T-helper 2 cell treated with Interferon-gamma antibody and Interleukin-4, amounts not matched to agents 100 ng/mL and 5 ng/mL, for 36 hours (primary cell): ENCODE measurements at regions not wholly inside any gene's neighbourhood (a gene's known extent, or its start where the extent isn't known, plus 50 kb on each side); places are given as distances from the start of the nearest gene placed in this dataset.

Experiments
- intact Hi-C: fragments of 100-400 bp; cut with micrococcal nuclease; formaldehyde crosslinking; loops from one replicate; pipeline ENCODE4 v1.15.1; 2023

DNA sequence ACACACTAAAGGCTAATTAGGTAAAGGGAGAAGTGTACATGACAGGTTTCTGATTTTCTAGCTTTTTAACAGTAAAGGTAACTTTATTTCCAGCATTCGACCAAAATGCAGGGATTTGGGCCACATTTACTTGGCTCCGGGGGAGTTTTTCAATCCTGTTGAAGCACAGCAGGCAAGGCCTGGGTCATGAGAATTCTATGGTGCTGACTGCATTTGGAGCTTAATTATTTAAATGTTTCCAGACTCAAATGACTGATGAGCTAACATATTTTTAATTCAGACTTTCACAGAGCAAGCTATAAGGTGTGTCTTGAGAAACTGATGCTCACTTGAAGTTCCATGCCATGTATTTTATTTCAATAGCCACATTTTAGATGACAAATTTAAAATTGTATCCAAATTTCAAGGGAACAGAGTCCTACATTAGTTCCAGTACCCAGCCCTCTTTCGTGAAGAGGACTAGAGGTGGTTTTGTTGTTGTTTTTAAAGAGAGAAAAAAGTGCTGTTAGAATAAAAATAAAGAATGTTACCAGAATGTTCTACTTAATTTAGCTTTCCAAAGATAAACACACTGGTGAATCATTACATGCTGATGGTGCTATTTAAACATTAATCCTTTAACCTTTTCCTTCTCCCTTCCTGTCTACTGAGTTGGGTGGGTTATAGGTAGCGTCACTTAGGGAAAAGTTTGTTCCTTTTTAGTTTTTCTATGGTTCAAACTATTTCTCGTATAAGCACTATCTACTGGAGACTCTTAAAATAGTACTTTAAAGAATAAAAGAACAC lies 82.3 kb upstream of the PHACTR2 start:
- intact Hi-C loops, result loop anchor here (5.0 kb wide), 1 partner anchor 58 kb away; no protein-coding TSS in a partner anchor

DNA sequence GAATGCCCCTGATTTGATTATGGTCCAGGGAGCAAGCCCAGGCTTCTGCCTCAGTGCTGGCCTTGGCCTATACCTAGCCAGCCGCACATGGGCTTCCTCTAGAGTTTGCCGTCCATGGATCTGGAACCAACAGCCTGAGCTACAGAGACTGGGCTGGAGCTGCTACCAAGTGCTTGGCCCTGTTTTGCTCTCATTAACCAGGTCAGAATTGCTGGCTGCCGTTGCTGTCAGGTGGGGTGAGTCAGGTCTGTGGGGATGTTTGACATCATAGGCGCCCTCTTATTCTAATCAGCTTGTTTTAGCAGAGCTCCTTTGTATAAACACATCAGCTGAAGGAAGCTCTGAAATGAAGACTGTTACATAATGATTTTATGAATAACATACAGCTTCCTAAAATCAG lies 83.1 kb upstream of the PHACTR2 start:
- intact Hi-C loops, result loop anchor here (5.0 kb wide), 1 partner anchor 57 kb away; no protein-coding TSS in a partner anchor

GRCh38 chr6:143592335-143592734 lies 80.8 kb upstream of the FUCA2 start:
- intact Hi-C loops, result no loop called here

DNA sequence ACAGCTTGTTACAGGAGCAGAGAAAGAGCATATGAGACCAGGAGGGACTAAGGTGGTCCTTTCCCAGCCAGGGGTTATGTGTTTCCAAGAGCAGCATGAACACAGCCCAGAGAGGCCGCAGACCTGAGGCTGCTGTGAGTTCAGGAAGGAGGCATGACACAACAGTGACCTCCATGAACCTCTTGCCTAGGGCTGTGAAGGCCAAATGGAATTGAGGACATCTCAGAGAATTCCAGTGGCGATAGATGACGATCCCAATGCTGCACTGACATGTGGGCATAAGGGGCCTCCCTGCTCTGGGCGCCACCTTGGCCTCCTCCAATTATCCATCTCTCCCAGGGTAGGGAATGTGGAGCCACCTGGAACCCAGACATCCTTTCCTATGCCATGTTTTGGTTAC lies 79.9 kb upstream of the FUCA2 start:
- intact Hi-C loops, result no loop called here

DNA sequence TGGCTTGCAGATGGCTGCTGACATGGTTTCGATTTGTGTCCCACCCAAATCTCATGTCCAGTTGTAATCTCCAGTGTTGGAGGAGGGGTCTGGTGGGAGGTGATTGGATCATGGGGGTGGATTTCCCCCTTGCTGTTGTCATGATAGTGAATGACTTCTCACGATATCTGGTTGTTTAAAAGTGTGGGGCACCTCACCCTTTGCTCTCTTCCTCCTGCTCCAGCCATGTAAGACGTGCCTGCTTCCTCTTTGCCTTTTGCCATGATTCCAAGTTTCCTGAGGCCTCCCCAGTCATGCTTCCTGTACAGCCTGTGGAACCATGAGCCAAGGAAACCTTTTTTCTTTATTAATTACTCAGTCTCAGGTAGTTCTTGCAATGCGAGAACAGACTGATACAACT lies 77.6 kb upstream of the FUCA2 start:
- intact Hi-C loops, result no loop called here

GRCh38 chr6:143586557-143586956 lies 75.0 kb upstream of the FUCA2 start:
- intact Hi-C loops, result no loop called here

DNA sequence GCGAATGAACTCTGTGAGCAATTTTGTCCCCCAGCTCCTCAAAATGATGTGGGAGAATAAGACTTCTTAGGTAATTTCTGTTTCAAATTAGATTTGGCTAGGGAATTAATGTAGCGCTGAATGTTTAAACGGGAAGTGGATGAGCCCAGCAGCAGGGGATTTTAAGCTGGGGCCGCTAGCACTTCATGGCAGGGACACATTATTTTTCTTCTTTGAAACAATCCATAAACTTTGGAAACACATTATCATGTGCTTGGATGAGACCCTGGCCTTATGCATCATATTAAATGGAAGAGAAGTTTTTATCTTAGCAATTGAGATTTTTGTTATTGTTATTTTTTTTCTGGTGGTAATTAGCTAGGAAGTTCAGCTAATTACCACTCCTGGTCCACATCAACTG lies 74.2 kb upstream of the FUCA2 start:
- intact Hi-C loops, result no loop called here

DNA sequence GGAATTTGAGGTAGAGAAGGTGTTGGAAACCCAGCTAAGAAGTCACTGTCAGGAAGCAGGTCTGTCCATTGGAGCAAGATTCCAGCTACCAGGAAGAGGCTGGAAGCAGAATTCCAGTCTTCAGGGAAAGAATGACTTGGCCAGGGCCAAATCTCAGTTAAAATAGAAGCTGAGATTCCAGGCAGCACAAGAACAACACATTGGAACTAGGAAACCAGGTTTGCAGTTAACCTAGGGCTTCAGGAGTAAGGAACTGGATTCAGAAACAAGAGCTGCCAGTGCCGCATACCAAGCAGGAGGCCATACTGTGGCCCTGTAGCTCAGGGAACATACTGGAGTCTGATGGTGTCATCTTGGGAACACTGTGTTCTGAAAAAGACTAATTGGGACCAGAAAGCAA lies 73.7 kb upstream of the FUCA2 start:
- intact Hi-C loops, result no loop called here

GRCh38 chr6:143583542-143584327 lies 72.2 kb upstream of the FUCA2 start:
- intact Hi-C loops, result no loop called here

DNA sequence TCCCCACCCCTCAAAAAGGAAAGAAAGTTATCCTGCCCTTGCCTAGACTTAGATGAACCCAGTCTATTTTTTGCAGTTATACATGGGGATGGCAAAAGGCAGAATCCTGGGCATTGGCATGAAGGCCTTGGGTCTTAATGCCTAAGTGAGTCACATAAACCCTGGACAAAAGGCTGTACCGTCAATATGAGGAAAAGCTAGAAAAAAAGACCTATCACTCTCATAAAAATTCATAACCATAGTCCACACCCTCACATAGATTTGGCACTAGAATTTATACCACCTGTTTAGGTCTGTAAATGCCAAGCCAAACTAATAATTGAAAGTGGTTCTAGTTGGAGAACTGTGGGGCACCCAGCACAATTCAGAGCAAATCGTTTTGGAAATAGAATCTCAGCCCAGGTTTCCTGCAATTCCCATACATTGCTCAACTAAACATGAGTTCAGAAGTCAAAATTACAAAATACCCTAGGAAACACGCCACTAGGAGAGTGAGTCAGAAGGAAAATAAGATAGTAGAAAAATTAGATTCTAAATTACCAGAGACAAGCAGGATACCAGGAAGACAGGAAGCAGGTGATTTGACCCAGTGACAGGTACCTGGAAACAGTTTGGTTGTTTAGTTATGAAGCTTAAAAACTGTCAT lies 70.4 kb upstream of the FUCA2 start:
- intact Hi-C loops, result no loop called here

DNA sequence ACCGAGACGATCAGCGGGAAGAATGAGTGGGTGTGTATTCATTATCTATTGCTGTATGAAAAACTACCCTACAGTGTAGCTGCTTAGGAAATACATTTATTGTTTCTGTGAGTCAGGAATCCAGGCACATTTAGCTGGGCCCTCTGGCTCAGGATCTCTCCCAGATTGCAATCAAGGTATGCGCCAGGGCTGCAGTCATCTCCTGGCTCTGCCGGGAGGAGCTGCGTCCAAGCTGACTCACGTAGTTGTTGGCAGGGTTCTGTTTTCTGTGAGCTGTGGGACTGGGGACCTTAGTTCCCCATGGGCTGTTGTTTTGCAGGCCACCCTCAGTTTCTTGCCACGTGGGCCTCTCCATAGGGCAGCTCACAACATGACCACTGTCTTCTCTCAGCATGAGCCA lies 68.2 kb upstream of the FUCA2 start:
- intact Hi-C loops, result loop anchor here (5.0 to 10.0 kb wide), 3 partner anchors 155 to 638 kb away; no protein-coding TSS in a partner anchor

- intact Hi-C loops, result loop anchor here (5.0 to 10.0 kb wide), 3 partner anchors 157 to 639 kb away; no protein-coding TSS in a partner anchor
These were observed 66.5 kb upstream of the FUCA2 start for GRCh38 chr6:143578054-143578453.

DNA sequence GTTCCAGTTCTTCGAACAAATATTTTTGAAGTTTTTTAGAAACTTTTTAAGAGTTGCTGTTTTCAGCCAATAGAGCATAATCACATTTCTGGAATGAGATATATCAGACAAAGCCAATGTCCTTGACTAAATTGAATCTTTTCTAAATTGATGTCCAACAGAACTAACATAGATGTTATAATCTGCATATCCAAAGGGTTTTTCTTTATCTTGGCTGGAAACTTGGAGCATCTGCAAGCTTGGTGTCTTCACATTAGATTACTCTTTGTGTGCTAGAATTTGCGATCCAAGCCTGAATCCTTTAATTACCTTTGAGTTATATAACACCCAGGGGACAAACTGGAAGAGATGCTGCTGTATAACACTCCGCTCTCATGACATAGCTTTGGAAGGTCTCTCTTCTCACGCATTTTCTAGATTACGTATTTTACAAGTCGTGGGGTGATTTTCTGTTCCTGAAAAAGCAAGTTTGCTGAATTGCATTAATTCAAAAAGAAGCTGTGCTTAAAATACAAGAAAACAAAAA lies 64.4 kb upstream of the FUCA2 start:
- intact Hi-C loops, result loop anchor here (1.0 to 10.0 kb wide), 6 partner anchors 159 to 641 kb away; partner anchors contain the start of gene LTV1

GRCh38 chr6:143575440-143575839 lies 63.9 kb upstream of the FUCA2 start:
- intact Hi-C loops, result loop anchor here (1.0 to 10.0 kb wide), 6 partner anchors 159 to 642 kb away; partner anchors contain the start of gene LTV1

GRCh38 chr6:143570147-143570853 lies 58.8 kb upstream of the FUCA2 start:
- intact Hi-C loops, result loop anchor here (10.0 kb wide), 1 partner anchor 165 kb away; no protein-coding TSS in a partner anchor

DNA sequence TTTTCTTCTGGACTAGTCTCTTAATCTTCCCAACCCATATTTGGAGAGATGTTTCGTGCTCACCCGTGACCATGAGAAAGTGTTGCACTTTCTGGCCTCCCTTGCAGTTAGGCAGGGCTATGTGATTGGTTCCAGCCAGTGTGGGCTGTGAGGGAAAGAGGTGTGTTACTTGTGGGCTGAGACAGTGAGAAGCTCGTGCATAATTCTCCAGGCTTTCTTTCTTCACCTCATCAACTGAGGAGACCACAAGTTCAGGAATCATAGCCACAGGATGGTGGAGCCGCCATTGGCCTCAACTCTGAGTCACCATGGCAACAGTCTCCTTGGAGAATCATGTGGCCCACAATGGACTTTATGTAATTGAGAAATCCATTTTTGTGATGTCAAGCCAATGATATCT lies 57.5 kb upstream of the FUCA2 start:
- intact Hi-C loops, result no loop called here

DNA sequence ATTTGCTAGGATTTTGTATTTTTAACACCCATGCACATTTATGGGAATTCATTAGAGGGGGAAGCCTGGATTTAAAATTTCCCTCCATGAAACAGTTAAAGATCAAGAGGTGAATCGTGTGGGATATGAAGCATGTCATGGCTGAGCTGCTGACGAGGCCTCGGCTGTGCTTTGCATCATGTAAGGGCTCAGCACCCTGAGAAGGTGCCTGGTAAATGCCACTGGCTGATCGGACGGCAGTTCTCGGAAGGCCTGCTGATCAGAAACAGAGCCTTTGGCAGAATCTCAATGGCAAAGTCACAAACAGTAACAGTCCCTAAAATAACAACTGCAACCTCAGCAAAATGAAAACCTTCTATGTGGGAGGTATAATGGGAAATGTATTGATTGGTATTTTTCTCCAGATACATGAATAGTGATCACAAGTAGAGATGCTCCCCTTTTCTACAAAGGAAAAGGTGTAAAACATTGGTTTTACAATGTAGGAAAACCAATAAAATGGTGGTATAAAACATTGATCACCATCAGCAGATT lies 53.0 kb upstream of the FUCA2 start:
- intact Hi-C loops, result no loop called here

GRCh38 chr6:143562143-143562542 lies 50.6 kb upstream of the FUCA2 start:
- intact Hi-C loops, result no loop called here
